ENCODE measurements at regions not wholly inside any gene's neighbourhood (a gene's known extent, or its start where the extent isn't known, plus 50 kb on each side); places are given as distances from the start of the nearest gene placed in this dataset.

DNA sequence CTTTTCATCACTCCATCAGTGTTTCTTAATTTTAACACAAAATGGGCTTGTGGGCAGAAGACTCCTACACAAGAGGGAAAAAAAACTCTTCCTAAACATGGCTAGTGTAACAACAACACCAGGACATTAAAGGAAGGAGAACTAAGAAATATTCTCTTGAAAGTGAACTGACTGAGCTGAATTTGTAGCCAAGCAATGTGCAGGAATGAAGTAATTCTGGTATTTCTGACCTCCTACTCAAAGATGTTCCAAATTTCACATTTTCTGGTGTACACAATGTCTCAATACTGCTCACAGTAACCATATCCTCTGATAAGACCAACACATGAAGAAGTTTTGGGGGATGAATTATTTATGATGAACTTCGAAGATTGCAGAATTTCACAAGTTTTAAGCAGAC, 357.3 kb downstream of the DUSP6 start:
- TF ChIP-seq POLR2A (IDR thresholded peaks at IDR 0.05; ENCODE audit: low read length) (no peak), GATA1 (IDR thresholded peaks at IDR 0.05; ENCODE audit: low read depth, low read length) (no peak)
- DNase-seq, result no peak

DNA sequence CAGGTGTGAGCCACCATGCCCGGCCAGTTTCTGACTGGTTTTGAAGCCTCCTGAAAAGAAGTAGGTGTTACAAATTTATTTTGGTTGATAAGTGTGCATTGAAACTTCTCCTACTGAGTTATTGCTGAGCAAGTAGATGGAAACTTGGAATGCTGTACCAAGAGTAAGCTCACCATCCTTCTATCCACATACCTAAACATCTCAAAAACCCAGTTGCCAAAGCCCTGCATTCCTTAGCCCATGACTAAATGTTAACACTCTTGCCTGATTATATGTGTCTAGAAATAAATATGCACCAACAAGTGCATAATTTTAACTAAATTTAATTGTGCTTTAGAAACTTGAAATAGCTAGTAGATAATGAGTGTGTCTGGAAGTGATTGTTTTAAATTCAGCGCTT, 357.8 kb downstream of the DUSP6 start:
- DNase-seq, result no peak
- TF ChIP-seq GATA1 (IDR thresholded peaks at IDR 0.05; ENCODE audit: low read depth, low read length) (no peak), POLR2A (IDR thresholded peaks at IDR 0.05; ENCODE audit: low read length) (no peak)

DNA sequence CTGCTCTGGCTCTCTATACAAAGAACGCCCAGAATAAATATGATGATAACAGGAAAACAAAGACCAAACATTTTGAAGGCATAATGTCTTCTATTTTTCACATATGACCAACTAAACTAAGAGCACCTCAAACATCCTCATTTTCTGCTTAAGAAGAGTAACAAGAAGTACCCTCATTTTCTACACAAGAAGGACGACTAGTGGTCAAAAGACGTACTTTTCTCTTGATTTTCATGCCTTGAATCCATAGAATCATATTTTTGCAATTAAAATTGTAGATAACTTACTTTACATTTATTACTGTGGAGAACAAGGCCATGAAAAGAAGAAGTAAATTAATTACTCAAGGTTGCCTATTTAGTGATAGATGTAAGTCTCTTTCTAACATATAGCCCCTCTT, 358.6 kb downstream of the DUSP6 start:
- TF ChIP-seq GATA1 (IDR thresholded peaks at IDR 0.05; ENCODE audit: low read depth, low read length) (no peak), POLR2A (IDR thresholded peaks at IDR 0.05; ENCODE audit: low read length) (no peak)
- DNase-seq, result peak; percentile 5 to 11

DNA sequence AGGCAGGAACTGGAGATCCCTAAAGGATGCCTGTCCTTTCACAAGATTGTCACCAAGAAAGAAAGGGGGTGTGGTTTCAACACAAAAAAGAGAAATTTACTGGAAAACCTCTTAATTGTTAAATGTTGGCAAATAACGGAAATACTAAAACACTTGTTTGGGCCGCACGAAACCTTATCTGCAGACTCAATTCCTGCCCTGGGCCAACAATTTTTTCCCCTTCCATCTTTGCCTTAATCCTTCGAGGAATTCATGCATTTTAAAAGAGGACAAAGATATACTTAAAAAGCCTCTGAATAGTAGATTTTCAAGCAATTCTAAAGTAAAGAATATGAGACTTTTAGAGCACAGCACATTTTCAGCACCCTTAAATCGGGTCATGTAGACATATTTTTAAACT, 366.2 kb downstream of the DUSP6 start:
- DNase-seq, result no peak
- TF ChIP-seq GATA1 (IDR thresholded peaks at IDR 0.05; ENCODE audit: low read depth, low read length) (no peak), POLR2A (IDR thresholded peaks at IDR 0.05; ENCODE audit: low read length) (no peak)

DNA sequence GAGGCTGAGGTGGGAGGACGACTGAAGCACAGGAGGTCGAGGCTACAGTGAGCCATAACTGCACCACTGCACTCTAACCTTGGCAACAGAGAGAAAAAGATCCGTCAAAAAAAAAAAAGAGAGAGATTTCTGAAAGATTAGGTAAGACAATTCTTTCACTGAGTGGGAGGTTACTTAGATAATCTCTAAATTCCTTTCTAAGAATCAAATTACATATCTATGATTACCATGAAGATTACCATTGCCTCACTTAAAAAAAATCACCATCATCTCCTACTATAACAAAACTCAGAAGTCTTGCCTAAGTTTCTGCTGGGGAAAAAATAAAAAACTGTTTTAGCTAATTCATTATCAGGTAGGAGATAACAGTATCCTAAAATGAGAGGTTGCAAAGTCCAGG, 366.7 kb downstream of the DUSP6 start:
- no peak for TF ChIP-seq POLR2A (IDR thresholded peaks at IDR 0.05; ENCODE audit: low read length)
- TF ChIP-seq GATA1 (IDR thresholded peaks at IDR 0.05; ENCODE audit: low read depth, low read length), result no peak
- no peak for DNase-seq

DNA sequence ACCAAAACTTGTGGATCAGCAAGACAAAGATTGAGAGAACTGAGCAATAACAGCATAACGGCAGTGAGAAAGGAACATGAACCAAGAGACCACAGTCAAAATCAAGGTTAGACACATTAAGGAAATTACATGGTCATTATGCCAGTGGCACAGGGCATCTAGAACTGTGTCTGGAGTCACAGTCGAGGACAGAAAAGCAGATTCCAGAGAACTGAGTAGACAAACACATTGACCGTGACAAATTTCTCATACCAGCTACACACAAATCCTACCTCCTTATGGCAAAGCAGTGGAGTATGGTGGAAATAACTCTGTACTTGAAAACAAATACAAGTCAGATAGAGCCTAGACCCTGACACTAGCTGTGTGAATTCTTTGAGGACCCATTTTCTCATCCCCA, 367.3 kb downstream of the DUSP6 start:
- DNase-seq, result no peak
- TF ChIP-seq GATA1 (IDR thresholded peaks at IDR 0.05; ENCODE audit: low read depth, low read length), result no peak
- TF ChIP-seq POLR2A (IDR thresholded peaks at IDR 0.05; ENCODE audit: low read length), result no peak

DNA sequence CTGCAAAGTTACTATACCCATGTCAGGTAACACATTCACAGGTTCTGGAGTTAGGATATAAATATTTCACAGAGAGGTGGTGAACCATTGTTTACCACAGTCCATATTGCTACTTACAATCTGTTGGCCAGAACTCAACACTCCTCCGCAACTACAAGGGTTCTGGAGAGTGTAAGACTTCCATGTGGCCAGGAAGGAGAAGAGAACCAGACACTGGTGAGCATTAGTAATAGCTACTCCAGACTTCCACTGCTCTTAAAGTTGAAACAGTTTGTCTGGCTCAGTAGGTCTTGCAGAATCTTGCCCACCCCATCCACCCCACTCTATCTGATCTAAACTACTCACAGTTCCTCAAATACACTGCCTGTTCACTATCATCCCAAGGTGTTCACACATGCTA, 369.6 kb downstream of the DUSP6 start:
- TF ChIP-seq POLR2A (IDR thresholded peaks at IDR 0.05; ENCODE audit: low read length), result no peak
- TF ChIP-seq GATA1 (IDR thresholded peaks at IDR 0.05; ENCODE audit: low read depth, low read length), result no peak
- no peak for DNase-seq

DNA sequence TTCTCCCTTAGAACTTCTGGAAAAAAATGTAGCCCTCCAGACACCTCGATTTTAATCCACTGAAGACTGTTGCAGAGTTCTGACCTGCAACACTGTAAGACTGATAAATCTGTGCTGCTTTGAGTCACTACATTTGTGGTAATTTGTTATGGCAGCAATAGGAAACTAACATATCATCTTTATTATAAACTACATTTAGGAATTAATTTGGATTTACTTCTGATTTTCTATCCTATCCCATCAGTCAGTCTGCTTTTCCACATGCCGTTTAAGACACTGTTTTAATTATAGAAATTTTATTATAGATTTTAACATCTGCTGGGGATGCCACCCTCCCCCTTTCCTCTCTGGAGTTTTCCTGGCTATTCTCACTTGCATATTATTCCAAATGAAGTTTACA, 375.2 kb downstream of the DUSP6 start:
- DNase-seq, result no peak
- TF ChIP-seq GATA1 (IDR thresholded peaks at IDR 0.05; ENCODE audit: low read depth, low read length) (no peak), POLR2A (IDR thresholded peaks at IDR 0.05; ENCODE audit: low read length) (no peak)

DNA sequence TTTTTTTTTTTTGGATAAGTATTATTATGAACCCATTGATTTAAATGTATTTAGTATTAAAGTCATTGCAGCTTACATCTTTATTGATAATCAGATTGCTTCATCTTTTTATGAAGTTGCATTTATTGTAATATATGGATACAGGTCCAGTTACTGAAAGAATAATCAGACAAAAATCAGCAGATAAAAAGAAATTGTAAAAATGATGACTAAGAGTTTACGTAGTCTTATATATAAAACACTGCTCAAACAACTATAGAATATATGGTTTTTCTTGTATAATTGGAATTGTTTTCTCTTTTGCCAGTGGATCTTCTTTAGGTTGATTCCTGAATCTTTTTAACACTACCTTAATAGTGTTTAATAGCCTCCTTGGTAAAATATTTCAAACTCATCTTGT, 378.3 kb downstream of the DUSP6 start:
- TF ChIP-seq GATA1 (IDR thresholded peaks at IDR 0.05; ENCODE audit: low read depth, low read length), result no peak
- no peak for TF ChIP-seq POLR2A (IDR thresholded peaks at IDR 0.05; ENCODE audit: low read length)
- DNase-seq, result no peak

DNA sequence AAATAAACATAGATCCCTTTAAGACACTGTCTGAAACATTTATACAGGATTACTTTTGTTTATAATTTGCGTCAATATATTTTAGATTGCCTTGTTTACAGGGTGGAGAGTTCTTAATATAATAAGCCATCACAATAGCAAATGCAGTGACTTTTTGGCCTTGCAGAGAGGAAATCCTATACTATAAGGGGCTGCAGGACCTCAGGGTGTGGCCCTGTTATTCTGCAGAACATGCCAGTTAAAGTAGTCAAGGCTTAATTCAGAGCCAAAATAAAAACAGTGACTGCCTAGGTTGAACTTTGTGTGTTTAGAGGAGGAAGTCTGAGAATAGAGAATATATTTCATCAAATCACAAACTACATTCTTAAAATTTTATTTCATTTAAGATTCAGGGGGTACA, 381.6 kb downstream of the DUSP6 start:
- no peak for DNase-seq
- TF ChIP-seq POLR2A (IDR thresholded peaks at IDR 0.05; ENCODE audit: low read length) (no peak), GATA1 (IDR thresholded peaks at IDR 0.05; ENCODE audit: low read depth, low read length) (no peak)

DNA sequence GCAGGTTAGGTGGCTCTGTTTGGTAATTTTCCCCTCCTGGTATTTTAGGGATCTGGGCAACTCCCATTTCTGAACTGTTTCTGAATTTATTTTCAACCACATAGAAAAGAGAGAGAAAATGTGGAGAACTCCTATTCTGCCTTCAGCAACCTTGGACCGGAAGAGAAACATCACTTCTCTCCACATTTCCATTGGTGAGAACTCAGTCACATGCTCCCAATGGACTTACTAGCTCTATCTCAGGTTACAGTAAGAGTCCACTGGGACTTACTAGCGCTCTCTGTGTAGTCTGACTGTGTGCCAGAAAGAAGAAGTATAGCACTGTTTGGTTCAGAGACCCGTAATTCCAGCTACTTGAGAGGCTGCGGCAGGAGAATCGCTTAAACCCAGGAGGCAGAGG, 383.2 kb downstream of the DUSP6 start:
- TF ChIP-seq POLR2A (IDR thresholded peaks at IDR 0.05; ENCODE audit: low read length) (no peak), GATA1 (IDR thresholded peaks at IDR 0.05; ENCODE audit: low read depth, low read length) (no peak)
- no peak for DNase-seq

DNA sequence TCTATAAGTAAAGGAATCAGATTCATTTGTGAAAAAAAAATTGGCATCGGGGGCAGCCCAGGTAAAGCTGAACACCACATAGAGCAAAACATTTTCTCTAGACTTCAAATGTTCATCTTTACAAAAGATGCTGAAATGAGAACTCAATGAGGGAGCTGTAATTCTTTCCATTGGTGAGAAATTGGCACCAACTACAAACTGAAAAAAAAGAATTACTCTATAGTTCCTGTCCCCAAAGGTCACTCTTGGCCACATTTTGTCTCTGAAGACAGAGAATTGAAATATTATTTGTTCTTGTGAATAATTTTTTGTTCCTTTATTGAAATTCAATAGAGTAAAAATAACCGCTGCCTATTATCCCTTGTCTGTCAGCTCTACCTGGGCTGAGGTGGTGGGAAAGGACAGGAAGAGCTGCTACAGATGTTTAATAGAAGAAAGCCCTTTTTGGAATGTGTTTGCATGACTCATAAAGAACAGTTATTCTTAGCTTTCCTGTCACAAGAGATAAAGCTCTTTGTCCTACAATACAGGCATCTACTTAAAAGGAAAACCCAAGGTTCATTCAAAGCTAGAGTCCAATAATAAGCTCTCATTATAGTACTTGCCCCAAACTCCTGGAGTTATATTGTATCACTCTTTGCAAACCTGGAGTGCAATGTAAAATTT, 380.1 kb upstream of the KITLG start:
- no peak for DNase-seq
- no peak for TF ChIP-seq GATA1 (IDR thresholded peaks at IDR 0.05; ENCODE audit: low read depth, low read length)
- no peak for TF ChIP-seq POLR2A (IDR thresholded peaks at IDR 0.05; ENCODE audit: low read length)

DNA sequence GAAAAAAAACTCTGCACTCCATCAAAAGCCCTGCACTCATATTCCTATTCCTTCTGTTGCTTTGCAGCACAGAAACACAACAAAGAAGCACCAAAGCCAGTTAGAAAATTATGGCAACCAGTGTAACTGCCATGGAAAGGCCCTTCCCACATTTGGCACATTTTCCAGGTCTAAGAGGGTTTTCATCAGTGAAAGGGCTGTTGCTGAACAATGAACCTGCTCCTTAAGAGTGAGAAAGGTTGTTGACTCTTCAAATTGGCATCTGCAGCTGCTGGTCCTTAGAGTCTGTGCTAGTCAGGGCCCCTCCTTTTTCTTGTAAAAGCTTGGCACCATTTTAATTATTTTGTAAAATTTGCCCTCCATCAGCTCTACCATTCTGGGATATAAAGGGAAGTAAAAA, 378.7 kb upstream of the KITLG start:
- DNase-seq, result no peak
- TF ChIP-seq POLR2A (IDR thresholded peaks at IDR 0.05; ENCODE audit: low read length), result no peak
- TF ChIP-seq GATA1 (IDR thresholded peaks at IDR 0.05; ENCODE audit: low read depth, low read length), result no peak

DNA sequence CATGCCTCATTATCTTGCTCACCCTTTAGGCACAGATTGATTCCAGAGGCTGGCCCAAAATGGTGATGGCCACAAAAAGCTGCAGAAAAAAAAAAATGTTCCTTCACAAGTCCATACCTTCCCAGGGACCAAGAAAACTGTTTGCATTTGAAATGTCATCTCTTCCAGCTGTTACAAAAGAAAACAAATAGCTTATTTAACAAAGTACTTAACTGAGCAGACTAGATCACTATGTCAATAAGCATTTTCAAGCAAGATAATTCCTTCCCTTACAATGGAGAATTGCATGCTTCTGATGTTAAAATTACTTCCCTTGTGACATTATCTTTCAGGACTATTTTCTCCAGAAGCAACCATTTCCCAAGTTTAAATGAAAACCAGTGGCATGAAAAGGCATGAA, 377.9 kb upstream of the KITLG start:
- no peak for DNase-seq
- TF ChIP-seq GATA1 (IDR thresholded peaks at IDR 0.05; ENCODE audit: low read depth, low read length), result no peak
- TF ChIP-seq POLR2A (IDR thresholded peaks at IDR 0.05; ENCODE audit: low read length), result no peak

DNA sequence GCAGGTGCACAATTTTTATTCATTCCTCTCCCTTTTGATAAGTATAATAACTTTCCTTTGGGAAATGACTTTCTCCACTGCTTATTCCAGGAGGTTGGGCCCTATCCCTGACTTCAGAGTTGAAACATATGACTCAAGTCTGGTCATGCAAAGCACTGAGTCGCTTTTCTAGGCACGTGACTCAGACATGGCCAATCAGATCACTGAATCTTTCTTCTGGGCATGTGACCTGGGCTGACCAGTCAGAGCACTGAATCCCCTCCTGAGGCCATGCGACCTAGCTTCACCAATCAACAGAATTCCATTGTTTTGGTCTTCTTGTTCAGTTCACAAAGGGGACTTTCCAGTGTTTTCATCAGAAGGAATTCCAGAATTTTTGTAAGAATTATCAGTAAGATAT, 377.1 kb upstream of the KITLG start:
- peak in 1 of 2 experiments; percentile 13 for DNase-seq
- TF ChIP-seq GATA1 (IDR thresholded peaks at IDR 0.05; ENCODE audit: low read depth, low read length), result no peak
- TF ChIP-seq POLR2A (IDR thresholded peaks at IDR 0.05; ENCODE audit: low read length), result no peak

DNA sequence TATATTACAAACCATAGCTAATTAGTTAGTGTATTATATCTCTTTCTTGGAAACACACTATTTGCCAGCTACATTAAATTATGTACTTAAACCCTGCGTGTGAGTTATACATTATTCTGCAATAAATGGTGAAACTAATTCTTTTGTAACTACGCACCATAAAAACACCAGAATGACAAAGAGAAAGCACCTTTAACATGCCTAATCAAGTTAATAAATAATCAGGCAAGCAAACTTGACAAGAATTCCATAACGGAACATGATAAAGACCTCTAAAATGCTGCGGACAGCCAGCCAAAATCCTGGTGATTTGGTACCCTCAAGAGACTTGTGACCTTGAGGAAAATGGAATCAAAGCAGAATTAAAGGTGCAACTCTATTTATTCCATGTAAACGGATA, 375.3 kb upstream of the KITLG start:
- TF ChIP-seq GATA1 (IDR thresholded peaks at IDR 0.05; ENCODE audit: low read depth, low read length) (no peak), POLR2A (IDR thresholded peaks at IDR 0.05; ENCODE audit: low read length) (no peak)

More for the DNA sequence above, 375.3 kb upstream of the KITLG start:
- no peak for DNase-seq
